CD4-positive, CD25-positive, alpha-beta regulatory T cell (primary cell): ENCODE measurements at regions not wholly inside any gene's neighbourhood (a gene's known extent, or its start where the extent isn't known, plus 50 kb on each side); places are given as distances from the start of the nearest gene placed in this dataset.
A peak's percentile ranks its signal among the peaks of the same experiment; 100 is the strongest.

Source experiments
- ATAC-seq, 2 donors: fragments of 150-1000 bp; cut with Tn5 transposase; one replicate each; pipeline ENCODE4 v1.10.0; 2021; ENCODE audit warnings: low read depth in 2 of 2, moderate number of reproducible peaks in 2 of 2, moderate library complexity in 1 of 2
- DNase-seq, 3 donors: peaks; one replicate each; pipeline versions ENCODE4 v3.0.0 to v3.0.0-alpha.2; 2012 to 2022; ENCODE audit warnings: mixed read lengths in 1 of 3
- H3K27ac ChIP-seq: one replicate; pipeline ENCODE4 v1.7.0; 2013; ENCODE audit warnings: mild to moderate bottlenecking, low read length; ENCODE audit not compliant: insufficient read depth, poor library complexity, severe bottlenecking
- H3K27me3 ChIP-seq: one replicate; pipeline ENCODE4 v1.7.0; 2013; ENCODE audit warnings: low read length; ENCODE audit not compliant: control insufficient read depth, insufficient read depth
- H3K36me3 ChIP-seq: one replicate; pipeline ENCODE4 v1.7.0; 2013; ENCODE audit warnings: mild to moderate bottlenecking, low read length, moderate library complexity; ENCODE audit not compliant: control insufficient read depth, insufficient read depth
- H3K4me1 ChIP-seq: 2 replicates; pipeline ENCODE4 v1.7.0; 2013; ENCODE audit warnings: mild to moderate bottlenecking, low read length; ENCODE audit not compliant: insufficient read depth, control insufficient read depth, poor library complexity, severe bottlenecking
- H3K4me3 ChIP-seq: one replicate; pipeline ENCODE4 v1.7.0; 2013; ENCODE audit warnings: low read depth, mild to moderate bottlenecking, low read length, moderate library complexity
- H3K9me3 ChIP-seq, 2 experiments: 1 replicate in 1 of 2; 2 replicates in 1 of 2; pipeline ENCODE4 v1.7.0; 2013; ENCODE audit warnings: low read length in 2 of 2, mild to moderate bottlenecking in 1 of 2, moderate library complexity in 1 of 2; ENCODE audit not compliant: control insufficient read depth in 2 of 2
- H3K27ac Mint-ChIP-seq, 3 donors: one replicate each; pipeline ENCODE4 v1.8.0; 2020 to 2022; ENCODE audit warnings: mild to moderate bottlenecking in 3 of 3, mixed read lengths in 3 of 3, moderate library complexity in 2 of 3
- H3K27me3 Mint-ChIP-seq: one replicate; pipeline ENCODE4 v1.8.0; 2022; ENCODE audit warnings: mild to moderate bottlenecking, mixed read lengths
- H3K36me3 Mint-ChIP-seq: one replicate; pipeline ENCODE4 v1.8.0; 2020; ENCODE audit warnings: mixed read lengths
- H3K4me1 Mint-ChIP-seq, 4 donors: one replicate each; pipeline ENCODE4 v1.8.0; 2020 to 2022; ENCODE audit warnings: mixed read lengths in 4 of 4, mild to moderate bottlenecking in 1 of 4
- H3K4me3 Mint-ChIP-seq, 4 donors: one replicate each; pipeline ENCODE4 v1.8.0; 2020 to 2022; ENCODE audit warnings: mild to moderate bottlenecking in 4 of 4, mixed read lengths in 4 of 4, moderate library complexity in 3 of 4
- H3K9me3 Mint-ChIP-seq, 7 donors: one replicate each; pipeline ENCODE4 v1.8.0; 2020 to 2022; ENCODE audit warnings: mixed read lengths in 7 of 7, mild to moderate bottlenecking in 3 of 7, moderate library complexity in 2 of 7

DNA sequence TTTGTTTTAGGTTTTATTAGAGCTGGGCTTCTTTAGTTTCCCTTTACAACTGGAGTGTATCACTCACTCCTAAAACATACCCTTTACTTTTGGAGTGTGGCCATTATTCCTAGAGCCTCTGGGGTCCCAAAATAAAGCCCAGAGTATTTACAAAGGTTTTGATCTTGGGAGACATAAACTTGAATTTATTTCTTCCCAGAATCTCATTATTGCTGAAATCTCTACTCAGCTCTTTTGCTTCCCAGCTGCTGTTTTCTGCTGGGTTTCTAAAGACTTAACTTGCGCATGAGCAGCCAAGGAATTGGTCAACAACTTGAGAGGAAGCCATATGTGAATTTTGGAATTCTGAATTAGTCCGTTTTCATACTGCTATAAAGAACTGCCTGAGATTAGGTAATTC, 94.5 kb upstream of the NRSN1 start:
- Mint-ChIP-seq H3K36me3 (no peaks in the 10 kb centered on the region), H3K27ac (no peak overlapping the region), H3K9me3 (peaks cover 4 to 32% (median 6%) of the 10 kb centered on the region in 7 donors), H3K27me3 (no peaks in the 10 kb centered on the region), H3K4me1 (no peaks in the 10 kb centered on the region), H3K4me3 (no peak overlapping the region)
- Histone ChIP-seq H3K4me3 (no peak overlapping the region), H3K27me3 (no peaks in the 10 kb centered on the region), H3K9me3 (no peaks in the 10 kb centered on the region), H3K4me1 (no peaks in the 10 kb centered on the region), H3K36me3 (no peaks in the 10 kb centered on the region), H3K27ac (no peak overlapping the region)
- ATAC-seq (no peak), DNase-seq (no peak)

DNA sequence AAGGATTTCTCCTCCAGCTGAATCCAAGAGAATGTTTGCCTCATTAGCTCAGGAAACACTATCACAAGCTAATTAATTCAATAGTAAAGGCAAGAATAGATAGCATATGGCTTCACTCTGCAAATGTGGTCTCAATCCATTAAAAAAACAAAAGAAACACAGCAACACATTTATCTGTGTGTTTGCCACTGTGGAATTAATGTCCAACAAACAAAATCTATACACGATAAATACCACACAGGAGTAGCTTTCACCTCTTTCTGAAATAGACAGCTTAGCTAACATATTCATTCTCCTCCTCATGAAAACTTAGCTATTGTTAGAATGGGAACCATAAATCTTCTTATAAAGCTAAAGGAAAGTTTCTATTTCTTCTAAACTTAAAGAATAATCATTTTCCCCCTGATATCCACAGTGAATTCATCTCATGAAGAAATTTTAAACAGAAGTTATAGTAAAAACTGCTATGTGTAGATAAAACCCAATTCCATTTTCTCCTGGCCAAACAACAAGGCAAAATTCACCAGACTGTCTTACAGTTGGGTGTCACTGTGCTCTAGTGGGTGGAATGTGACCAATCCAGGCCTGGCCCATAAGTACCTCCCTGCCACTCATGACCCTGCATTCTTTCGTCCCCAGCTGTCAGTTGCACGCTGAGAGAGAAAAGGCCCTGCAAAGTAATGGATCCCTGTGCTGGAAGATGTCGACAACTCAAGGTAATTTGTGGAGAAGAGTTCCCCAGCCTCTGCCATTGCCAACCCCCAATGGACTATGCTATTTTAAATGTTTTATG, 92.9 kb upstream of the NRSN1 start:
- H3K9me3 Mint-ChIP-seq = peaks cover 4 to 34% (median 6%) of the 10 kb centered on the region in 7 donors
- DNase-seq (no peak), ATAC-seq (no peak)
- H3K36me3 Mint-ChIP-seq = no peaks in the 10 kb centered on the region
- no peak overlapping the region for H3K4me3 Mint-ChIP-seq
- no peaks in the 10 kb centered on the region for H3K36me3 ChIP-seq
- no peaks in the 10 kb centered on the region for H3K27me3 ChIP-seq
- H3K4me1 ChIP-seq = no peaks in the 10 kb centered on the region
- H3K4me3 ChIP-seq = no peak overlapping the region
- no peak overlapping the region for H3K27ac Mint-ChIP-seq
- no peaks in the 10 kb centered on the region for H3K9me3 ChIP-seq
- no peak overlapping the region for H3K27ac ChIP-seq
- no peaks in the 10 kb centered on the region for H3K4me1 Mint-ChIP-seq
- H3K27me3 Mint-ChIP-seq = no peaks in the 10 kb centered on the region

DNA sequence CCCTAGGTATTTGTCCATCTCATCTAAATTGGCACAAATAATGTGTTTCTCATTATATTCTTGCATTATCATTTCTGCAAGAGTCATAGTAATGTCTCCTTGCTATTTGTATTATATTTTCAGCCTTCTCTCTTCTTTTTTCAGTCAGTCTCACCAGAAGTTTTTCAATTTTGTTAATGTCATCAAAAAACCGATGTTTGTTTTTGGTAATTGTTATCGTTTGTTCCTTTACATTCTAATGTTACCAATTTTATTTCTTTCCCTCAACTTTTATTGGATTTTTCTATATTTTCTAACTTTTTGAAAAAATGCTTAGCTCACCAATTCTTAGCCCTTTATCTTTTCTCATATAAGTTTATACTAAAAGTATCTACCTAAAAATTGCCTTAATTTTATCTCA, 82.2 kb upstream of the NRSN1 start:
- DNase-seq (no peak), ATAC-seq (no peak)
- no peak overlapping the region for H3K27ac Mint-ChIP-seq
- Histone ChIP-seq H3K27ac (no peak overlapping the region), H3K9me3 (no peaks in the 10 kb centered on the region), H3K4me1 (no peaks in the 10 kb centered on the region), H3K4me3 (no peak overlapping the region), H3K36me3 (no peaks in the 10 kb centered on the region), H3K27me3 (no peaks in the 10 kb centered on the region)
- peak overlapping the region in 1 of 4 donors; percentile 43 for H3K4me3 Mint-ChIP-seq
- no peaks in the 10 kb centered on the region for H3K36me3 Mint-ChIP-seq
- peaks cover 4 to 12% (median 9%) of the 10 kb centered on the region in 7 donors for H3K9me3 Mint-ChIP-seq
- H3K4me1 Mint-ChIP-seq = no peaks in the 10 kb centered on the region
- H3K27me3 Mint-ChIP-seq = peaks cover 6% of the 10 kb centered on the region

DNA sequence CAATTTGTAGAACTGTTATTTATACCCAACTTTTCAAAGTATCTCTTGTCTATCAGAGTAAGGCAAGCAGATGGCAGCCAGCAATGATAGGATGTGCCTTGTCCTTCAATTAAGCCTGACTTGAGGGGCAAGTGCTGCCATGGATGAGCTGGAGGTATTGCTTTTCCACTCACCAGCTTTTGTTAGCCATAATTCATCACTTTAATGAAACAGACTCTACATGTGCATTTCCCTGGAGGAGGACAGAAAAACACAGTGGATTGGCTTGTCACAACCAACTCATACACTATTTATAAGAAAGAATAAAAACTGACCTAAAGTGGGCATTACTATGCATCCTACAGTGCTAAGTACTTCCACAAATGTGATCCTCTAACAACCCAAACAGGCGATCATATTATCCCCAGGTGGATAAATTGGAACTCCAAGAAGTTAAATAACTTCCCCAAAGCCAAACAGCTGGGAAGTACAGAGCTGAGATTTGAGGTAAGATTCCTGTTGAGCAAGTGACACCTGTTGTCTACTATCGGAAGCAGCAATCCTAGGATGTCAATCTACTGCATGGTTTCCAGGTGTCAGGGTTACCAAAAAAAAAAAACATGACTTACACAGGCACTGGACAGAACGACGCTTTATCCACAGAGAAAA, 73.9 kb upstream of the NRSN1 start:
- Mint-ChIP-seq H3K27ac (no peak overlapping the region), H3K27me3 (no peaks in the 10 kb centered on the region), H3K4me1 (no peaks in the 10 kb centered on the region), H3K36me3 (no peaks in the 10 kb centered on the region), H3K4me3 (no peak overlapping the region), H3K9me3 (peaks cover 0 to 9% (median 2%) of the 10 kb centered on the region in 7 donors)
- Histone ChIP-seq H3K27ac (no peak overlapping the region), H3K4me1 (no peaks in the 10 kb centered on the region), H3K36me3 (no peaks in the 10 kb centered on the region), H3K4me3 (no peak overlapping the region), H3K27me3 (no peaks in the 10 kb centered on the region), H3K9me3 (no peaks in the 10 kb centered on the region)
- ATAC-seq (no peak), DNase-seq (no peak)

DNA sequence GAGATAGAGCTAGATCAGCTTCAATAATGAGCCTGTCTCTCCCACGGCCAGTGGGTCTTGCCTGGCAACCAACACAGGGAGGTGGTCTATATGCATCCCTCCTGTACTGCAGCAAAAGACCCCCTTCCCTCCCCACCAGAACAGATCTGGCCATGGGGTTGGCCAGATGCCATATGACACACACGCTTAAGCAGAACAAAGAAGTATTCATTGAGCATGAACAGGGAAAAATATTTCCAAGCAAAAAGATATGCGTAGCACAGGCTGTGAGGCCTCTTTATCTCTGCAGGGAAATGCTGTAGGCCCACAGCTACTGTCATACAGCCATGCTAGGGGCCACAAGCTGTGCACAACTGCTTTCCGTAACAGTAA, 73.4 kb upstream of the NRSN1 start:
- no peaks in the 10 kb centered on the region for H3K36me3 ChIP-seq
- Mint-ChIP-seq H3K27me3 (no peaks in the 10 kb centered on the region), H3K4me1 (no peaks in the 10 kb centered on the region), H3K36me3 (no peaks in the 10 kb centered on the region), H3K4me3 (no peak overlapping the region), H3K27ac (no peak overlapping the region), H3K9me3 (peaks cover 0 to 9% (median 2%) of the 10 kb centered on the region in 7 donors)
- H3K27ac ChIP-seq = no peak overlapping the region
- no peaks in the 10 kb centered on the region for H3K27me3 ChIP-seq
- no peak for DNase-seq
- no peaks in the 10 kb centered on the region for H3K4me1 ChIP-seq
- ATAC-seq = no peak
- H3K9me3 ChIP-seq = no peaks in the 10 kb centered on the region
- no peak overlapping the region for H3K4me3 ChIP-seq

DNA sequence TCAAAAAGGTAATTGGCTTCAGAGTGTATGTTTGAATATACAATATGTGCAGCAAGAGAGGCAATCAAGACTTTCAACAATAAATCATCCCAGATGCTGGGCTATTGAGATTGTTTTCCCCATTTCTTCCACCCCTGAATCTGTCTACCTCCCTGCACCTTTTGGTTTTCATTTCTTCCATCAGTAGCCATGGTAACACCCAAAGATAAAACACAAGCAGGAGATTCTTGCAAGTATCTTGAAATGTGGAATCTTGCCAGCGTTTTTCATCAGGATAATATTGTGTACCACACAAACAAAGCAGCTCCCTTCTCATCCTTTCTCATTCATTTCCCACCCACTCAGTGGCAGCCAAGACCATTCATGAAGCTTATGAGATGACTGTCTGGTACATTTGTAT, 73.0 kb upstream of the NRSN1 start:
- no peaks in the 10 kb centered on the region for H3K36me3 ChIP-seq
- peaks cover 0 to 9% (median 2%) of the 10 kb centered on the region in 7 donors for H3K9me3 Mint-ChIP-seq
- no peak overlapping the region for H3K4me3 ChIP-seq
- H3K4me3 Mint-ChIP-seq = no peak overlapping the region
- no peaks in the 10 kb centered on the region for H3K4me1 ChIP-seq
- no peak overlapping the region for H3K27ac Mint-ChIP-seq
- no peak for ATAC-seq
- H3K27me3 ChIP-seq = no peaks in the 10 kb centered on the region
- no peaks in the 10 kb centered on the region for H3K4me1 Mint-ChIP-seq
- no peaks in the 10 kb centered on the region for H3K27me3 Mint-ChIP-seq
- DNase-seq = no peak
- no peaks in the 10 kb centered on the region for H3K36me3 Mint-ChIP-seq
- no peak overlapping the region for H3K27ac ChIP-seq
- no peaks in the 10 kb centered on the region for H3K9me3 ChIP-seq

DNA sequence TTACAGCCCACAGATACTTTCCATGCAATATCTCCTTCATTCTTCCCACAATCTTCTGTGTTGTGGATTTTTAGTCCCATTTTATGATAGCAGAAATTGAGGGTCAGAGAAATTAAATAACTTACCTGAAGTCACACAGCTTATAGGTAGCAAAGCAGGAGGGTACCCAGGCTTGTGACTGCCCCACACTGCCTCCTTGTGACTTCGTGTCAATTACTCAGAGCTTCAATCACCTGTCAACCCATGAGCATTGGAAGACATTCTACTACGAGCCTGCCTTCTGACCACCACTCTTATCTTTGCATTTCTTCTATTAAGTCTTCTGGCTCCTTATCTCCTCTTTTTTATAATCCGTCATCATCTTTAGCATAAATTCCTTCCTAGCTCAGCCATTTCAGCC, 71.6 kb upstream of the NRSN1 start:
- Mint-ChIP-seq H3K27ac (no peak overlapping the region), H3K9me3 (peaks cover 0 to 6% (median 1%) of the 10 kb centered on the region in 7 donors), H3K4me1 (no peaks in the 10 kb centered on the region), H3K4me3 (no peak overlapping the region), H3K36me3 (no peaks in the 10 kb centered on the region), H3K27me3 (no peaks in the 10 kb centered on the region)
- DNase-seq (no peak), ATAC-seq (no peak)
- H3K9me3 ChIP-seq = no peaks in the 10 kb centered on the region
- H3K4me3 ChIP-seq = no peak overlapping the region
- H3K4me1 ChIP-seq = no peaks in the 10 kb centered on the region
- no peaks in the 10 kb centered on the region for H3K27me3 ChIP-seq
- no peak overlapping the region for H3K27ac ChIP-seq
- H3K36me3 ChIP-seq = no peaks in the 10 kb centered on the region

DNA sequence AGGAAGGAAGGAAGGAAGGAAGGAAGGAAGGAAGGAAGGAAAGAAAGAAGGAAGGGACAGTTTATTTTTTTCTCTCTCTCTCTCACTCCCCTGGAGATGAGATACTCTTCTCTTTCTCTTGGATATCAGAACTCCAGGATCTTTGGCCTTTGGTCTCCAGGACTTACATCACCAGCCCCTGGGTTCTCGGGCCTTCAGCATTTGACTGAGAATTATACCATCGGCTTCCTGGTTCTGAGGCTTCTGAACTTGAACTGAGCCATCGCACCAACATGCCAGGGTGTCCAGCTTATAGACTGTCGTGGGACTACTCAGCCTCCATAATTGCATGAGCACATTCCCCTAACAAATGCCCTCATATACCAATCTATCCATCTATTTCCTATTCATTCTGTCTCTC, 69.4 kb upstream of the NRSN1 start:
- Mint-ChIP-seq H3K36me3 (no peaks in the 10 kb centered on the region), H3K9me3 (peaks cover 0 to 4% (median 0%) of the 10 kb centered on the region in 7 donors), H3K4me3 (no peak overlapping the region), H3K27ac (no peak overlapping the region), H3K27me3 (no peaks in the 10 kb centered on the region), H3K4me1 (no peaks in the 10 kb centered on the region)
- Histone ChIP-seq H3K4me1 (no peaks in the 10 kb centered on the region), H3K27me3 (no peaks in the 10 kb centered on the region), H3K36me3 (no peaks in the 10 kb centered on the region), H3K9me3 (no peaks in the 10 kb centered on the region), H3K27ac (no peak overlapping the region), H3K4me3 (no peak overlapping the region)
- DNase-seq = no peak
- ATAC-seq = no peak
